PC-3 (cell line): ENCODE measurements at regions not wholly inside any gene's neighbourhood (a gene's known extent, or its start where the extent isn't known, plus 50 kb on each side); places are given as distances from the start of the nearest gene placed in this dataset.
"Not testable (repeated sequence)": the region's sequence is repeated elsewhere in the genome, so short reads cannot be mapped to it uniquely, and the experiment has no call there.

Experiments used
- EZH2 ChIP-seq: fragments of 300-600 bp; sonication (generic); IDR thresholded peaks from one replicate; pipeline ENCODE4 v1.6.1; 2017; ENCODE audit warnings: antibody characterized with exemption, mild to moderate bottlenecking, low read length; ENCODE audit not compliant: unreplicated experiment
- EZH2phosphoT487 ChIP-seq: fragments of 300-600 bp; sonication (generic); IDR thresholded peaks from 2 replicates; pipeline ENCODE4 v1.6.1; 2018; ENCODE audit warnings: mild to moderate bottlenecking, antibody characterized with exemption, low read length, borderline replicate concordance
- TF ChIP-seq, protein P1 (sequence below): fragments of 300-600 bp; sonication (generic); conservative IDR thresholded peaks from 2 replicates; pipeline ENCODE4 v1.5.1; 2017; ENCODE audit warnings: antibody characterized with exemption, low read depth, mild to moderate bottlenecking, low read length

DNA sequence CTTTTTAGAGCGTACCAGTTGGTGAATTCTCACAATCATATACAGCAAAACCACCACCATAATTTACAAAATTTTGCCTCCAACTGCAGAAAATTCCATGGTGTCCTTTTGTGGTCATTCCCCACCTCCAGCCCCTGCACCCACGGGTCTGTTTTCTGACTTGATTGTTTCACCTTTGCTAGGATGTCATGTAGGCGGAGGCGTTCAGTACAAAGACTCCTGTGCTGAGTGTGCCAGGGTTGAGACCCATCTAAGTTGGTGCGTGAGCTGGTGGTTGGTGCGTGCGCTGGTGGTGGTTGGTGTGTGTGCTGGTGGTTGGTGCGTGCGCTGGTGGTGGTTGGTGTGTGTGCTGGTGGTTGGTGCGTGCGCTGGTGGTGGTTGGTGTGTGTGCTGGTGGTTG, 162.0 kb upstream of the GSE1 start:
- TF ChIP-seq, protein P1, sequence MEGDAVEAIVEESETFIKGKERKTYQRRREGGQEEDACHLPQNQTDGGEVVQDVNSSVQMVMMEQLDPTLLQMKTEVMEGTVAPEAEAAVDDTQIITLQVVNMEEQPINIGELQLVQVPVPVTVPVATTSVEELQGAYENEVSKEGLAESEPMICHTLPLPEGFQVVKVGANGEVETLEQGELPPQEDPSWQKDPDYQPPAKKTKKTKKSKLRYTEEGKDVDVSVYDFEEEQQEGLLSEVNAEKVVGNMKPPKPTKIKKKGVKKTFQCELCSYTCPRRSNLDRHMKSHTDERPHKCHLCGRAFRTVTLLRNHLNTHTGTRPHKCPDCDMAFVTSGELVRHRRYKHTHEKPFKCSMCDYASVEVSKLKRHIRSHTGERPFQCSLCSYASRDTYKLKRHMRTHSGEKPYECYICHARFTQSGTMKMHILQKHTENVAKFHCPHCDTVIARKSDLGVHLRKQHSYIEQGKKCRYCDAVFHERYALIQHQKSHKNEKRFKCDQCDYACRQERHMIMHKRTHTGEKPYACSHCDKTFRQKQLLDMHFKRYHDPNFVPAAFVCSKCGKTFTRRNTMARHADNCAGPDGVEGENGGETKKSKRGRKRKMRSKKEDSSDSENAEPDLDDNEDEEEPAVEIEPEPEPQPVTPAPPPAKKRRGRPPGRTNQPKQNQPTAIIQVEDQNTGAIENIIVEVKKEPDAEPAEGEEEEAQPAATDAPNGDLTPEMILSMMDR, result not testable (repeated sequence)
- not testable (repeated sequence) for TF ChIP-seq EZH2, EZH2phosphoT487
